BE2C (cell line): ENCODE measurements at regions not wholly inside any gene's neighbourhood (a gene's known extent, or its start where the extent isn't known, plus 50 kb on each side); places are given as distances from the start of the nearest gene placed in this dataset.

Source experiments
- DNase-seq: peaks from one replicate; pipeline ENCODE4 v3.0.0-alpha.2; 2020
- H3K27me3 ChIP-seq: fragments of 250-450 bp; sonication (Bioruptor Pico); 2 replicates; pipeline ENCODE4 v1.5.1; 2020; ENCODE audit warnings: mild to moderate bottlenecking
- H3K36me3 ChIP-seq: fragments of 250-450 bp; sonication (Bioruptor Pico); 2 replicates; pipeline ENCODE4 v1.5.1; 2020; ENCODE audit warnings: mild to moderate bottlenecking
- H3K4me1 ChIP-seq: fragments of 250-450 bp; sonication (Bioruptor Pico); 2 replicates; pipeline ENCODE4 v1.5.1; 2020
- H3K4me3 ChIP-seq: 2 replicates; pipeline ENCODE4 v1.5.1; 2011; ENCODE audit warnings: low read depth, low read length
- H3K9me3 ChIP-seq: fragments of 250-450 bp; sonication (Bioruptor Pico); 2 replicates; pipeline ENCODE4 v1.5.1; 2020
- CTCF ChIP-seq: IDR thresholded peaks from 2 replicates; pipeline ENCODE4 v1.5.1; 2012; ENCODE audit warnings: mild to moderate bottlenecking, low read depth, low read length

- no peak for TF ChIP-seq CTCF
- H3K36me3 ChIP-seq, result no peaks in the 10 kb centered on the region
- no peaks in the 10 kb centered on the region for H3K9me3 ChIP-seq
- DNase-seq, result no peak
- H3K4me1 ChIP-seq, result no peaks in the 10 kb centered on the region; the same call in 1 of the 2 replicates
- H3K27me3 ChIP-seq, result no peaks in the 10 kb centered on the region
- no peak overlapping the region for H3K4me3 ChIP-seq
Measured at GRCh38 chr20:48210111-48211027, 425.1 kb upstream of the SULF2 start.

DNA sequence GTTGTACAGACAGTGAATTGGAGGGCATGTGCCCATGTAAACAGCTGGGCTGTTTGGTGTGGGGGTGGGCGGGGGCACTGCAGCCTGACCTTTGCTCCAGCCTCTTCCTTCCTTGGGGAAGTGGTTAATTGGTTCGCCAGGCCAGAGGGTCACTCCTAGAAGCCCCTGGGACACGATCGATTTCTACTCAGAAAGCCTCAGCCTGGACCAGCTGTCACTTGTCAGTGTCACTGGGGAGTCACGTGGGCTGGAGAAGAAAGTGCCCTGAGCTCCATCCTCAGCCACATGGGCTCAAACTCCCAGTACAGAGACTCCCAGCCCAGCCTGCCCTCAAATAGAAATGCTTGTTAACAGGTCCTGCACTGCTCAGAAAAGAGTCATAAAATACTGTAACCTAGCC is 423.8 kb upstream of the SULF2 start:
- Histone ChIP-seq H3K9me3 (no peaks in the 10 kb centered on the region), H3K4me3 (no peak overlapping the region), H3K27me3 (no peaks in the 10 kb centered on the region), H3K4me1 (no peaks in the 10 kb centered on the region; the same call in 1 of the 2 replicates), H3K36me3 (no peaks in the 10 kb centered on the region)
- TF ChIP-seq CTCF, result no peak
- DNase-seq, result peak; percentile 40

- TF ChIP-seq CTCF, result no peak
- DNase-seq, result no peak
- H3K4me3 ChIP-seq, result no peak overlapping the region
- no peaks in the 10 kb centered on the region for H3K27me3 ChIP-seq
- no peaks in the 10 kb centered on the region for H3K9me3 ChIP-seq
- H3K36me3 ChIP-seq, result no peaks in the 10 kb centered on the region
- H3K4me1 ChIP-seq, result no peaks in the 10 kb centered on the region; the same call in none of the 2 replicates
Measured at GRCh38 chr20:48208176-48208575, 422.9 kb upstream of the SULF2 start.

GRCh38 chr20:48207505-48207904 is 422.2 kb upstream of the SULF2 start:
- no peak for TF ChIP-seq CTCF
- no peaks in the 10 kb centered on the region for H3K9me3 ChIP-seq
- H3K4me1 ChIP-seq, result no peaks in the 10 kb centered on the region; the same call in none of the 2 replicates
- no peak for DNase-seq
- no peaks in the 10 kb centered on the region for H3K27me3 ChIP-seq
- no peak overlapping the region for H3K4me3 ChIP-seq
- no peaks in the 10 kb centered on the region for H3K36me3 ChIP-seq

DNA sequence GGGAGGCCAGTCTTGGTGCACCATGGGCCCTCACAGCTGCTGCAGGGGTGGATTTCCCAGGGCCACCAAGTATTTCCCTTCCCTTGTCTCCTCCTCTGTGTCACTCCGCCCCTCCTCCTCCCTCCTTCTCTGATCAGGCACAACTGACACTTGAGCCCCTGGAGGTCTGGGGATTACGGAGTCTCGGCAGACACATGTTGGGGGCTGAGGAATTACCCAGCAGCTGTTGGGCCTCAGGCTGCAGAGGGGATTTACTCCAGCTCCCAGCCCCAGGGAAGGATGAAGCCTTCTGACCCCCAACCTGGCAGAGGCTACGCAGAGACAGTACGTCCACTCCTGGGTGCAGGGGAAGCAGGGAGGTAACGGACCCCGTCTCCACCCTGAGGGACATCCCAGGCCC is 420.5 kb upstream of the SULF2 start:
- no peak overlapping the region for H3K4me3 ChIP-seq
- no peaks in the 10 kb centered on the region for H3K36me3 ChIP-seq
- no peak for DNase-seq
- peaks cover 3% of the 10 kb centered on the region for H3K4me1 ChIP-seq
- TF ChIP-seq CTCF, result no peak
- no peaks in the 10 kb centered on the region for H3K27me3 ChIP-seq
- no peaks in the 10 kb centered on the region for H3K9me3 ChIP-seq

- H3K4me3 ChIP-seq, result no peak overlapping the region
- no peaks in the 10 kb centered on the region for H3K36me3 ChIP-seq
- TF ChIP-seq CTCF, result no peak
- H3K4me1 ChIP-seq, result peaks cover 3% of the 10 kb centered on the region
- no peaks in the 10 kb centered on the region for H3K9me3 ChIP-seq
- no peaks in the 10 kb centered on the region for H3K27me3 ChIP-seq
- no peak for DNase-seq
Measured at GRCh38 chr20:48205281-48205782, 420.1 kb upstream of the SULF2 start.
